HG02763 (cell line): ENCODE measurements at regions not wholly inside any gene's neighbourhood (a gene's known extent, or its start where the extent isn't known, plus 50 kb on each side); places are given as distances from the start of the nearest gene placed in this dataset.
"Not testable (repeated sequence)": the region's sequence is repeated elsewhere in the genome, so short reads cannot be mapped to it uniquely, and the experiment has no call there.

ENCODE experiments used
- ATAC-seq: cut with Tn5 transposase; IDR thresholded peaks from one replicate; pipeline ENCODE4 v1.9.1; 2021; ENCODE audit warnings: mild to moderate bottlenecking, moderate library complexity; ENCODE audit not compliant: unreplicated experiment

DNA sequence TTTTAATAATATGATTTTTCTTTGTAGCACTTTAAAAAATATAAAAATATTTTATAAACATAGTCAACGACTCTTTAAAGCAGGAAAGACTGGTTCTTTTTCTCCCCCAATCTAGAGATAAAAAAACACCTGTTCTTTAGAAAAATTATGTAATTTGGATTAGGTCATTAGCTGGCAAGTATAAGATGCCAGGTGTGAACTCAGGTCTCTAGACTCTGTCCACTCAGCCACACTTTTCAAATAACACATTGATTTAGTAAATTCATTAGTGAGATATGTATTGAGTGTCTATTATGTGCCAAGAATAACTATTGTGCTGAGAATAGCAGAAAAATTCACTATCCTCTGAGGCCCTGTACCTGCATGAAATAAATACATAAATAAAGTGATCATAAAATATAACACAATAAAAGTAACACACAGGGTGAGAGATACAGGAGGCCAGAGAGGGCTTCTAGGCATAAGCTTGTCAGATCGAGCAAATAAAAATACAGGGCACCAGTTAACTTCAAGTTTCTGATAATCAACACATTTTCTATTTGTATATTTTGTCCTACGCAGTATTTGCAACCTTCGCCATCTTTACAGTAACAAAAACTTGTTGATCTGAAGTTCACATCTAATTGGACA is 867.1 kb upstream of the GBE1 start:
- ATAC-seq = no peak

DNA sequence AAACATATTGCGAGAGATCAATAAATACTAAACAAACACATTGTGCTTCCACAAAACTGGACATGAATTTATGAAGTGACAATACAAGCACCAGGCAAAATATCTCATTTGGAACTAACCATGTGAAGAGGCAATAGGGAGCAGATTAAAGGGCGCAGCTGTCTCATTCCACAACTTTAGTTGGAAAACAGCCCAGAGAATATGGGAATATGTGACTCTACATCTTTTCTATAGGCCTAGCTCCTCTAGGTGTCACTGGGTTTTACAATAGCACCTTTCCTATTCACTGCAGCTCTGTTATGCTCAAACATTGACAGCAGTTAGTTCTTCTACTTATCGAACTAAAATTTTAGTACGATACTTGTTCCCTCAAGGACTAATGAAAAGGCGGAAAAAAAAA is 866.3 kb upstream of the GBE1 start:
- ATAC-seq = no peak

GRCh38 chr3:82620744-82621143 is 859.3 kb upstream of the GBE1 start:
- ATAC-seq = not testable (repeated sequence)

- no peak for ATAC-seq
Observed at GRCh38 chr3:82618594-82618993, 857.1 kb upstream of the GBE1 start.

GRCh38 chr3:82610236-82610635 is 848.8 kb upstream of the GBE1 start:
- no peak for ATAC-seq

- ATAC-seq = no peak
Observed at GRCh38 chr3:82607391-82607790, 845.9 kb upstream of the GBE1 start.

DNA sequence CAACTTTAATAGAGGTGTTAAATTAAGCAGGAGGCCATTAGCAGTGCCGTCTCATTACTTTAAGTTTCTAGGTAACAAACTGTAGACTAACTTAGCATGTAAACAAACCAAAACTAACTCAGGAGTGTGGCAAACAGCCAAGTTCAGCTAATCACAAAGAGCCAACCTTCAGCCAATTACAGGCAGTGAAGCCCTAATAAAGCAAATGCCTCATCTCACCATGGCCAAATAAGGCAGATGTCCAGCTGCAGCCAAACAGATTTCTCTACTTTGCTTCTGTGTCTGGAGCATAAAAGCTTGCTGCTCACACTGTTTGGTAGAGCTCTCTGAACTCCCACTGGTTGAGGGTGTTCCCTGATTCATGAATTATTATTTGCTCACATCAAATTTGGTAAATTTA is 835.4 kb upstream of the GBE1 start:
- no peak for ATAC-seq

- ATAC-seq = no peak
Observed at GRCh38 chr3:82595530-82595929, 834.1 kb upstream of the GBE1 start.

GRCh38 chr3:82587174-82587573 is 825.7 kb upstream of the GBE1 start:
- no peak for ATAC-seq

DNA sequence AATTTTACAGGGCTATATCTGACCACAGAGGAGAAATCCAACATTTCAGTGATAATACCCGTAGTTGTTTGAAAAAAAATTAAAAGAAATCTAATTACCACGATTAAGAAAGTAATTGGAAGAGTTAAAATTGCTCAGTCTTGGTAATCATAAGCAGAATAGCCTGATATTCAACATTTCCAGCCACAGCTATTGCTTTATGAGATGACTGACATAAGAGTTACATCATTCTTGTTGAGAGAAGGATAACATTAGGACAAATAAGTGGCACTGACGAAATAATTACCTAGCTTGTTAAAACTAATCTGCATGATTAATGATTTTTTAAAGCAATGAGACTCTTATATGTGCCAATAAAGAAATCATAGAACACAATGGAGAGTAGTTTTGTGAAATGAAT is 825.0 kb upstream of the GBE1 start:
- ATAC-seq = no peak

DNA sequence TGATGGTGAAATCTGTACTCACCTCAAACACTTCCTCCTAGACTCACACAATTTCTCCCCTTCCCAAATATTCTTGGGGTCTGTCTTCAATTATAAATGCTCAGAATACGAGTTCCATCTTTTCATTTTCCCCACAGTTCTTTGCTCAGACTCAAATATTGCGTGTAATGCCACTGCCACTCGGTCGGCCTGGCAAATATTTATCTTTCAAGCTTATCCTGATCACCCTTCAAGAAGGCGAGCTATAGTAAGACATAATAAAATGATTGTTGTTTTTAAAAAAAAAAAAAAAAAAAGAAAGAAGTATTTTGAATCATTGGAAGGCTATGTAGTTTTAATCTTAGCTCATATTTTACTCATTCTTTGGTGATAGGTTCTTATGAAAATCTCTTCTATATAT is 824.6 kb upstream of the GBE1 start:
- not testable (repeated sequence) for ATAC-seq

DNA sequence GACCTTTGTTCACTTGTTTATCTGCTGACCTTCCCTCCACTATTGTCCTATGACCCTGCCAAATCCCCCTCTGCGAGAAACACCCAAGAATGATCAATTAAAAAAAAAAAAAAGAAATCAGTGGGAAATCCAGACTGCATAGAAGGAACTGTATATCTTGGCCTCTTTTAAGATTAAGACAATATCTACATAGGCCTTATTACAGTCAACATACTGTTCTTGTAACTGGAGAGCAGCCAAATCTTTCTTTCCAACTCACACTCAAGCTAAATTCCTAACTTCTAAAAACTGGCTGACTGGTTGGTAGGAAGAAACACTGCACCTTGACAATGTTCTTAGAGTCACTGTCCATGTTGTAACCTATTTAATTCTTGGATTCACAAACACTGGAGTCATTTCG is 824.1 kb upstream of the GBE1 start:
- ATAC-seq = not testable (repeated sequence)

- not testable (repeated sequence) for ATAC-seq
Observed at GRCh38 chr3:82584861-82585260, 823.4 kb upstream of the GBE1 start.

DNA sequence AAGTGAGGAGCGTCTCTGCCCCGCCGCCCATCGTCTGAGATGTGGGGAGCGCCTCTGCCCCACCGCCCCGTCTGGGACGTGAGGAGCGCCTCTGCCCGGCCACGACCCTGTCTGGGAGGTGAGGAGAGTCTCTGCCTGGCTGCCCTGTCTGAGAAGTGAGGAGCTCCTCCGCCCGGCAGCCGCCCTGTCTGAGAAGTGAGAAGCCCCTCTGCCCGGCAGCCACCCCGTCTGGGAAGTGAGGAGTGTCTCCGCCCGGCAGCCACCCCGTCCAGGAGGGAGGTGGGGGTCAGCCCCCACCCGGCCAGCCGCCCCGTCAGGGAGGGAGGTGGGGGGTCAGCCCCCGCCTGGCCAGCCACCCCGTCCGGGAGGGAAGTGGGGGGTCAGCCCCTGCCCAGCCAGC is 823.0 kb upstream of the GBE1 start:
- not testable (repeated sequence) for ATAC-seq

DNA sequence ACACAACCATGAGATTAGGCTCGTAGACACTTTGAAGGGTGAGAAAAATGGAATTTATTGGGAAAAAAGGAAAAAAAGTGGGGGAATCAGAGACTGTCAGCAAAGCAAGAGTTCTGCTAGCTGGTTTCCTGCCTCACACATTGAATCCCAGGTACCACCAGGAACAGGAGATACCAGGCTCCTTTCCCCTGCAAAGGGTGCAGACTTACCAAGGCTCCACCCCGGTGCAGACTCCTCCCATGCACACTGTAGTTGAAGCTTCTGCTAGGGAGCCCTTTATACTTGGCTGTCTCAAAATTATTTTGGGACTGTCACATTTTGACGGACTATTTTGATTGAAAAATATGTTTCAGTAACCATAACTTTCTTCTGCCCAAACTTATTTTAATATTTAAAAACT is 819.9 kb upstream of the GBE1 start:
- no peak for ATAC-seq

DNA sequence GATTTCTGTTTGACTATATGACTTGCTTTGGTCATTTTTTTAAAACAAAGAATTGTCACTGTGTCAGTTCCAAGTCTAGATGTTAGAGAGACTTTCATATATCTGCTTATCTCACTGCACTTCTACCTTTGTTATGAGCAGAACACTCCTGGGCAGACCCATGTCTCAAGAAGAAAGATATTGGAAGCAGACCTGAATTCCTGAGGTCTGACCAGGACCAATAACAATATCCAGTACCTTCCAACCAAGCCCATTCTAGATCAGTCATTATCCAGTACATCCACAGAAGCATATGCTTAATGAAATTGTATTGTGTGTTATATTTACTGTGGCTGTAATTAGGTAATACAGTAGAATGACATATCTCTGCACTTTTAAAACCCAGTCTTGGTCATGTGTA is 811.3 kb upstream of the GBE1 start:
- ATAC-seq = no peak

- no peak for ATAC-seq
Observed at GRCh38 chr3:82568776-82569338, 807.4 kb upstream of the GBE1 start.

- ATAC-seq = no peak
Observed at GRCh38 chr3:82567029-82567600, 805.7 kb upstream of the GBE1 start.

GRCh38 chr3:82562896-82563295 is 801.5 kb upstream of the GBE1 start:
- ATAC-seq = no peak

DNA sequence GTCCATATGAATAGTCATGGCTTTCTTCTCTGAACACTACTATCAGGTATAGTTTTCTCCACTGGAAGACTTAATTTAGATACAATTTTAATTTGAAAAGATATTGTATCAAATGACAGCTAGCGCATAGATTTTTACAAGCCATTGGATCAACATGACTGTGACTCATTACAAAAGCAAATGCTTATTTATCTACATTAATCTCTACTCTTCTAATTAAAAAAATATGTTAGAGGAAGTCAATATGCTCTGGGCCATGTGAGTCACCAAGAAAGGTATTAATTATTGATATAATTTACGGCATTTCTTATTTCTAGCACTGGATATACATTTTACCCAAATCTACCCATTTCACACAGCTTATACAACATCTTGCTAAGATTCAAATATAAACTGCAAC is 800.3 kb upstream of the GBE1 start:
- ATAC-seq = no peak

GRCh38 chr3:82558081-82558480 is 796.6 kb upstream of the GBE1 start:
- ATAC-seq = no peak

DNA sequence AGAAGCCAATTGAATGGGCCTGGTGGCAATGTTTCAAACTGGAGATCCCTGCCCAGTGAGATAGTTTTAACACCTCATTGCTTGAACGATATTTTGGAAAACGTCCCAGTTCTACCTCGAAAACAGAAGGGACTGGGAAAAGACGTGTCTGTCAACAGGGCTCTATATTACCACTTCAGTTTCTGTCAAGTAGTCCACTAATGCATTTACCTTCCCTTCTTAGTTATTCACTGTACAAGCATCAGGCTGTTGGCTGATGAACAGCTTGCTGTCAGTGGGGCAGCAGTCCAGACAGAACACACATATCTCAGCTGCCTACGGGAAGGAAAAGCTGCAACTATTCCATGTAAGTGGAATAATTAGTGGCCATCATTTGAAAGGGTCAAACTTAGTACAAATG is 794.7 kb upstream of the GBE1 start:
- ATAC-seq = no peak

DNA sequence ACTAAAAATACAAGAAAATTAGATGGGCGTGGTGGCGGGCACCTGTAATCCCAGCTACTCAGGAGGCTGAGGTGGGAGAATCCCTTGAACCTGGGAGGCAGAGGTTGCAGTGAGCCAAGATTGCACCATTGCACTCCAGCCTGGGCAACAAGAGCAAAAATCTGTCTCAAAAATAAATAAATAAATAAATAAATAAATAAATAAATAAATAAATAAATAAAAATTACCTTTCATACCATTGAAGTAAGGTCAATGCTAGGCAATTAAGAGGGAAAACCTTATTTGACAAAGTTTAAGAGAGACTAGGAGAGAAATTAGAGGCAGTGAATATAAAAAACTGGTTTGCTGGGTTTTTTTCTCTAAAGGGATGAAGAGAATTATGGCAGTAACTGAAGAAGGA is 781.1 kb upstream of the GBE1 start:
- not testable (repeated sequence) for ATAC-seq
